BJ (cell line): ENCODE measurements at regions not wholly inside any gene's neighbourhood (a gene's known extent, or its start where the extent isn't known, plus 50 kb on each side); places are given as distances from the start of the nearest gene placed in this dataset.

Experiments used
- CTCF ChIA-PET: fragments of 350-600 bp; formaldehyde crosslinking; extraction: SDS; loops from one replicate; lab custom pipeline; 2021; ENCODE audit warnings: antibody characterized with exemption, inconsistent platforms; lab: Yijun Ruan, JAX
- POLR2A ChIA-PET: fragments of 300-600 bp; sonication (Branson Sonifier 250); formaldehyde crosslinking; extraction: SDS; loops from one replicate; lab custom pipeline; 2021; ENCODE audit warnings: antibody characterized with exemption; lab: Charles Lee
- DNase-seq: peaks from one replicate; pipeline ENCODE4 v3.0.0-alpha.2; 2011; ENCODE audit warnings: low read depth
- H3K27me3 ChIP-seq: 2 replicates; pipeline ENCODE4 v1.6.0; 2011; ENCODE audit warnings: low read length; ENCODE audit not compliant: control insufficient read depth, insufficient read depth
- H3K36me3 ChIP-seq: 2 replicates; pipeline ENCODE4 v1.5.1; 2011; ENCODE audit warnings: low read length; ENCODE audit not compliant: control insufficient read depth, insufficient read depth
- H3K4me3 ChIP-seq: 2 replicates; pipeline ENCODE4 v1.5.1; 2011; ENCODE audit warnings: low read depth, mild to moderate bottlenecking, control low read depth, low read length
- CTCF ChIP-seq: IDR thresholded peaks from 2 replicates; pipeline ENCODE4 v1.5.1; 2011; ENCODE audit warnings: low read depth, mild to moderate bottlenecking, control low read depth, inconsistent platforms, low read length, moderate library complexity; ENCODE audit not compliant: insufficient read depth

GRCh38 chr20:7742479-7742878 lies 197.8 kb downstream of the HAO1 start:
- H3K27me3 ChIP-seq, result no peaks in the 10 kb centered on the region
- DNase-seq, result no peak
- H3K4me3 ChIP-seq, result no peak overlapping the region
- H3K36me3 ChIP-seq, result no peaks in the 10 kb centered on the region
- CTCF ChIA-PET, result no interaction called here
- no peak for TF ChIP-seq CTCF
- POLR2A ChIA-PET, result no interaction called here

GRCh38 chr20:7744411-7744810 lies 195.8 kb downstream of the HAO1 start:
- ChIA-PET CTCF (interaction anchor here (1.1 kb wide), 1 partner anchor 16 kb away, joined by 3 read pairs; no protein-coding TSS in a partner anchor), POLR2A (no interaction called here)
- Histone ChIP-seq H3K4me3 (no peak overlapping the region), H3K36me3 (no peaks in the 10 kb centered on the region), H3K27me3 (no peaks in the 10 kb centered on the region)
- TF ChIP-seq CTCF, result no peak
- peak; percentile 9 for DNase-seq

- TF ChIP-seq CTCF, result no peak
- CTCF ChIA-PET, result no interaction called here
- POLR2A ChIA-PET, result no interaction called here
- Histone ChIP-seq H3K27me3 (no peaks in the 10 kb centered on the region), H3K4me3 (no peak overlapping the region), H3K36me3 (no peaks in the 10 kb centered on the region)
- no peak for DNase-seq
These were observed 191.6 kb downstream of the HAO1 start for GRCh38 chr20:7748624-7749023.

GRCh38 chr20:7754102-7754501 lies 186.2 kb downstream of the HAO1 start:
- Histone ChIP-seq H3K36me3 (no peaks in the 10 kb centered on the region), H3K4me3 (no peak overlapping the region), H3K27me3 (no peaks in the 10 kb centered on the region)
- ChIA-PET POLR2A (no interaction called here), CTCF (no interaction called here)
- DNase-seq, result no peak
- TF ChIP-seq CTCF, result no peak

- ChIA-PET POLR2A (no interaction called here), CTCF (no interaction called here)
- H3K36me3 ChIP-seq, result no peaks in the 10 kb centered on the region
- no peaks in the 10 kb centered on the region for H3K27me3 ChIP-seq
- H3K4me3 ChIP-seq, result no peak overlapping the region
- DNase-seq, result no peak
- no peak for TF ChIP-seq CTCF
These were observed 181.9 kb downstream of the HAO1 start for GRCh38 chr20:7758406-7758805.
